Mucosa of descending colon (tissue), 3 donors: ENCODE measurements at regions not wholly inside any gene's neighbourhood (a gene's known extent, or its start where the extent isn't known, plus 50 kb on each side); places are given as distances from the start of the nearest gene placed in this dataset.
"Not testable (repeated sequence)": the region's sequence is repeated elsewhere in the genome, so short reads cannot be mapped to it uniquely, and the experiment has no call there.

Experiments
- ATAC-seq: fragments of 200-7000 bp; cut with Tn5 transposase; one replicate; pipeline ENCODE4 v1.9.1; 2020; ENCODE audit warnings: mild to moderate bottlenecking, moderate library complexity
- DNase-seq, 3 donors: peaks; one replicate each; pipeline ENCODE4 v3.0.0-alpha.2; 2020
- H3K36me3 ChIP-seq: fragments of 200-600 bp; one replicate; pipeline ENCODE4 v1.8.0; 2021; ENCODE audit warnings: low read depth, mild to moderate bottlenecking
- H3K4me1 ChIP-seq: fragments of 200-600 bp; one replicate; pipeline ENCODE4 v1.8.0; 2021; ENCODE audit warnings: low read depth, mild to moderate bottlenecking
- H3K4me3 ChIP-seq: fragments of 200-600 bp; one replicate; pipeline ENCODE4 v1.8.0; 2021; ENCODE audit warnings: mild to moderate bottlenecking
- H3K9me3 ChIP-seq: fragments of 200-600 bp; one replicate; pipeline ENCODE4 v1.8.0; 2021; ENCODE audit warnings: mild to moderate bottlenecking
- CTCF ChIP-seq: fragments of 200-600 bp; IDR thresholded peaks from one replicate; pipeline ENCODE4 v1.8.0; 2022; ENCODE audit warnings: antibody characterized with exemption, mild to moderate bottlenecking
- intact Hi-C, 2 donors: fragments of 100-400 bp; cut with DNase I in 1 of 2; cut with micrococcal nuclease in 1 of 2; formaldehyde crosslinking; loops; one replicate each; pipeline versions ENCODE4 v1.11.0 to v1.11.1; 2022; cut with DNase I, micrococcal nuclease
- donor health status: DM: no; HTN: no; CAD: no; lungs with moderate emphysema.
- donor health status: DM: no; HTN: no; CAD: no.
- donor health status: DM: no; HTN: yes; CAD: no.

GRCh38 chrX:142295190-142295589 lies 90.1 kb upstream of the MAGEC2 start:
- no peaks in the 10 kb centered on the region for H3K9me3 ChIP-seq
- no peak for ATAC-seq
- no peaks in the 10 kb centered on the region for H3K4me1 ChIP-seq
- DNase-seq = no peak
- intact Hi-C loops = no loop called here
- TF ChIP-seq CTCF = no peak
- no peaks in the 10 kb centered on the region for H3K36me3 ChIP-seq
- H3K4me3 ChIP-seq = no peak overlapping the region

DNA sequence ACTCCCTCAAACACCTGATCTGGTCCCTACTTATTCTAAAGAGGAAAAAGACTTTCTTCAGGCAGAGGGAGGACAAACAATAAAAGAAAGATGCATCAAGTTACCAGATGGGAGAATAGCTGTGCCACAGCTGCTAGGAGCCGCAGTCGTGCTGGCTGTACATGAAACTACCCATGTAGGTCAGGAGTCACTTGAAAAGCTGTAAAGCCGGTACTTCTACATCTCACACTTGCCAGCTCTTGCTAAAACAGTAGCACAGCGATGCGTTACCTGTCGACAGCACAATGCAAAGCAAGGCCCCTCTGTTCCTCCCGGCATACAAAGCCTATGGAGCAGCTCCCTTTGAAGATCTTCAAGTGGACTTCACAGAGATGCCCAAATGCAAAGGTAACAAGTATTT lies 65.1 kb upstream of the MAGEC2 start:
- DNase-seq, H3K9me3 ChIP-seq, H3K4me1 ChIP-seq, intact Hi-C loops, H3K4me3 ChIP-seq, H3K36me3 ChIP-seq, ATAC-seq: not testable (repeated sequence)

GRCh38 chrX:142266417-142266816 lies 61.3 kb upstream of the MAGEC2 start:
- intact Hi-C loops = no loop called here
- no peak for ATAC-seq
- TF ChIP-seq CTCF = no peak

DNA sequence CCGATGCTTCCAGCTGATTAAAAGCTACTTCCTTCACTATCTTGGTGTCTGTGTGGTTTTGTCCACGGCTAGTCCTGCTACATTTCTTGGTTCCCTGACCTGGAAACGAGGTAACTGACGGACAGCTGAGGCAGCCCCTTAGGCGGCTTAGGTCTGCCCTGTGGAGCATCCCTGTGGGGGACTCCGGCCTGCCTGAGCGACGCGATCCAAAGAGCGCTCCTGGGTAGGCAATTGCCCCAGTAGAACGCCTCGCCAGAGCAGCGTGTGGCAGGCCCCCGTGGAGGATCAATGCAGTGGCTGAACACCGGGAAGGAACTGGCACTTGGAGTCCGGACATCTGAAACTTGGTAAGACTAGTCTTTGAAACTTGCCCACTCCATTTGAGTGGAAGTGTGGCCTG lies 60.5 kb upstream of the MAGEC2 start:
- DNase-seq, intact Hi-C loops, H3K36me3 ChIP-seq, H3K4me3 ChIP-seq, H3K9me3 ChIP-seq, H3K4me1 ChIP-seq, ATAC-seq: not testable (repeated sequence)

More at GRCh38 chrX:142266417-142266816, 61.3 kb upstream of the MAGEC2 start:
- DNase-seq = no peak
- no peaks in the 10 kb centered on the region for H3K36me3 ChIP-seq
- peaks cover 4% of the 10 kb centered on the region for H3K9me3 ChIP-seq
- H3K4me3 ChIP-seq = no peak overlapping the region
- no peaks in the 10 kb centered on the region for H3K4me1 ChIP-seq

- Histone ChIP-seq H3K9me3 (no peaks in the 10 kb centered on the region), H3K4me1 (no peaks in the 10 kb centered on the region), H3K36me3 (no peaks in the 10 kb centered on the region), H3K4me3 (no peak overlapping the region)
- no peak for DNase-seq
- no peak for ATAC-seq
- intact Hi-C loops = no loop called here
- no peak for TF ChIP-seq CTCF
Observed at GRCh38 chrX:142256935-142257334, 51.8 kb upstream of the MAGEC2 start.
